Suprapubic skin (tissue), 4 donors: ENCODE measurements at regions not wholly inside any gene's neighbourhood (a gene's known extent, or its start where the extent isn't known, plus 50 kb on each side); places are given as distances from the start of the nearest gene placed in this dataset.
"Not testable (repeated sequence)": the region's sequence is repeated elsewhere in the genome, so short reads cannot be mapped to it uniquely, and the experiment has no call there.

ENCODE experiments used
- DNase-seq, 2 donors: peaks; one replicate each; pipeline ENCODE4 v3.0.0-alpha.2; 2019; ENCODE audit warnings: low spot score in 2 of 2
- H3K27ac ChIP-seq: fragments of 200-600 bp; sonication (generic); one replicate; pipeline ENCODE4 v1.5.1; 2019
- H3K27me3 ChIP-seq: fragments of 200-600 bp; sonication (generic); one replicate; pipeline ENCODE4 v1.5.1; 2019
- H3K36me3 ChIP-seq: fragments of 200-600 bp; sonication (generic); one replicate; pipeline ENCODE4 v1.5.1; 2019
- H3K4me1 ChIP-seq: fragments of 200-600 bp; sonication (generic); one replicate; pipeline ENCODE4 v1.5.1; 2019
- H3K4me3 ChIP-seq: fragments of 200-600 bp; sonication (generic); one replicate; pipeline ENCODE4 v1.5.1; 2019; ENCODE audit warnings: mild to moderate bottlenecking
- H3K9me3 ChIP-seq: fragments of 200-600 bp; sonication (generic); one replicate; pipeline ENCODE4 v1.5.1; 2019
- CTCF ChIP-seq, 2 donors: fragments of 200-600 bp in 1 of 2; fragments of 450-650 bp in 1 of 2; sonication (generic) in 1 of 2; IDR thresholded peaks; one replicate each; pipeline ENCODE4 v1.5.1; 2016 to 2019; ENCODE audit warnings: antibody characterized with exemption in 2 of 2, mild to moderate bottlenecking in 1 of 2, moderate library complexity in 1 of 2
- EP300 ChIP-seq: sonication (generic); formaldehyde crosslinking; IDR thresholded peaks from one replicate; pipeline ENCODE4 v1.6.1; 2017; ENCODE audit warnings: antibody characterized with exemption
- POLR2A ChIP-seq, 2 donors: fragments of 450-650 bp; IDR thresholded peaks; one replicate each; pipeline ENCODE4 v1.6.1; 2017; ENCODE audit warnings: antibody characterized with exemption in 2 of 2, mild to moderate bottlenecking in 2 of 2, moderate library complexity in 2 of 2
- POLR2AphosphoS5 ChIP-seq, 3 donors: sonication (generic); formaldehyde crosslinking; IDR thresholded peaks; one replicate each; pipeline ENCODE4 v1.6.1; 2017; ENCODE audit warnings: antibody characterized with exemption in 3 of 3
- WGBS: methylation state at CpG from one replicate; pipeline ENCODE4 v1.1.5; 2018; 5-methylcytosine and 5-hydroxymethylcytosine counted together

GRCh38 chr3:125679258-125679657, 84.0 kb upstream of the OSBPL11 start:
- Histone ChIP-seq H3K4me3 (no peak overlapping the region), H3K36me3 (no peaks in the 10 kb centered on the region), H3K9me3 (no peaks in the 10 kb centered on the region), H3K27me3 (no peaks in the 10 kb centered on the region), H3K4me1 (peaks cover 3% of the 10 kb centered on the region), H3K27ac (no peak overlapping the region)
- 88% methylated on average over 4 of the region's 4 CpGs for WGBS
- no peak for DNase-seq
- TF ChIP-seq POLR2AphosphoS5 (IDR thresholded peaks at IDR 0.05), result no peak
- TF ChIP-seq POLR2A (IDR thresholded peaks at IDR 0.05), result no peak
- no peak for TF ChIP-seq EP300
- TF ChIP-seq CTCF (IDR thresholded peaks at IDR 0.05), result no peak

- H3K4me1 ChIP-seq, result peaks cover 3% of the 10 kb centered on the region
- no peak for TF ChIP-seq POLR2AphosphoS5 (IDR thresholded peaks at IDR 0.05)
- TF ChIP-seq EP300, result no peak
- TF ChIP-seq POLR2A (IDR thresholded peaks at IDR 0.05), result no peak
- TF ChIP-seq CTCF (IDR thresholded peaks at IDR 0.05), result no peak
- H3K4me3 ChIP-seq, result no peak overlapping the region
- no peak for DNase-seq
- H3K27me3 ChIP-seq, result no peaks in the 10 kb centered on the region
- no peaks in the 10 kb centered on the region for H3K36me3 ChIP-seq
- WGBS, result 100% methylated on average over 1 of the region's 11 CpGs
- no peak overlapping the region for H3K27ac ChIP-seq
- no peaks in the 10 kb centered on the region for H3K9me3 ChIP-seq
These were observed 85.8 kb upstream of the OSBPL11 start for GRCh38 chr3:125681146-125681545.

- H3K27ac ChIP-seq, H3K4me3 ChIP-seq: not testable (repeated sequence)
- 86% methylated on average over 1 of the region's 5 CpGs for WGBS
These were observed 86.6 kb upstream of the OSBPL11 start for GRCh38 chr3:125681906-125682305.

GRCh38 chr3:125682610-125683009, 87.3 kb upstream of the OSBPL11 start:
- not testable (repeated sequence) for H3K9me3 ChIP-seq, H3K27me3 ChIP-seq, H3K4me1 ChIP-seq, H3K4me3 ChIP-seq, DNase-seq, H3K27ac ChIP-seq, H3K36me3 ChIP-seq
- WGBS, result 60% methylated on average over 2 of the region's 4 CpGs

More at GRCh38 chr3:125681906-125682305, 86.6 kb upstream of the OSBPL11 start:
- H3K36me3 ChIP-seq, H3K4me1 ChIP-seq, H3K27me3 ChIP-seq, H3K9me3 ChIP-seq, DNase-seq: not testable (repeated sequence)

GRCh38 chr3:125683067-125683829, 88.0 kb upstream of the OSBPL11 start:
- Histone ChIP-seq H3K36me3 (no peaks in the 10 kb centered on the region), H3K4me3 (no peak overlapping the region), H3K4me1 (peaks cover 3% of the 10 kb centered on the region), H3K27ac (no peak overlapping the region), H3K9me3 (no peaks in the 10 kb centered on the region), H3K27me3 (no peaks in the 10 kb centered on the region)
- DNase-seq, result no peak
- 42% methylated on average over 8 of the region's 9 CpGs for WGBS
- TF ChIP-seq POLR2A (IDR thresholded peaks at IDR 0.05), result no peak
- no peak for TF ChIP-seq POLR2AphosphoS5 (IDR thresholded peaks at IDR 0.05)
- no peak for TF ChIP-seq EP300
- TF ChIP-seq CTCF (IDR thresholded peaks at IDR 0.05), result no peak

GRCh38 chr3:125684199-125684598, 88.9 kb upstream of the OSBPL11 start:
- Histone ChIP-seq H3K27me3 (no peaks in the 10 kb centered on the region), H3K4me1 (peaks cover 3% of the 10 kb centered on the region), H3K27ac (no peak overlapping the region), H3K4me3 (no peak overlapping the region), H3K9me3 (no peaks in the 10 kb centered on the region), H3K36me3 (no peaks in the 10 kb centered on the region)
- 58% methylated on average over 11 of the region's 11 CpGs for WGBS
- TF ChIP-seq EP300, result no peak
- TF ChIP-seq POLR2AphosphoS5 (IDR thresholded peaks at IDR 0.05), result no peak
- TF ChIP-seq POLR2A (IDR thresholded peaks at IDR 0.05), result no peak
- TF ChIP-seq CTCF (IDR thresholded peaks at IDR 0.05), result no peak
- no peak for DNase-seq

- H3K4me1 ChIP-seq, H3K4me3 ChIP-seq, DNase-seq, H3K9me3 ChIP-seq, H3K27me3 ChIP-seq, H3K27ac ChIP-seq, H3K36me3 ChIP-seq: not testable (repeated sequence)
- 87% methylated on average over 2 of the region's 2 CpGs for WGBS
These were observed 90.4 kb upstream of the OSBPL11 start for GRCh38 chr3:125685741-125686140.
